ENCODE measurements at regions not wholly inside any gene's neighbourhood (a gene's known extent, or its start where the extent isn't known, plus 50 kb on each side); places are given as distances from the start of the nearest gene placed in this dataset.

DNA sequence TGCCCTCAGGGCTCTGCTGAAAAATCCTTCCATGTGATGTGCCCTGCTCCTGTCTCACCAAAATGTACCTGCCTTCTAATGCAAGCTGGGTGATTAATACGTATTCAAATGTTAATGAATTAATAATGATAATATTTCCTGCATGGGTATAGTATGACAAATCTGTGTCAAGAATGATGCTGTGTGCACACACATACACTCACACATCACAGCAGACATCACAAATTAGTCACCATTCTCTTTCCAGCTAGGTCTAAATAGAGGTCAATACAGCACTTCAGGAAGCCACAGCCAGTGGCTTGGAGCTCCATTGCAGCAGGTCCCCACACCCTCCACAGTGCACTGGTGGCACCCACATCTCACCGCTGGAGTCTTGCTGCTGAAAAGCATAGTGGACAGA, 681.2 kb upstream of the NRP1 start:
- no peak for TF ChIP-seq POLR2A (IDR thresholded peaks at IDR 0.05; ENCODE audit: low read depth, low read length)
- no peak for TF ChIP-seq POLR2AphosphoS5 (IDR thresholded peaks at IDR 0.05; ENCODE audit: low read depth, low read length)
- no peak for TF ChIP-seq SPI1 (IDR thresholded peaks at IDR 0.05; ENCODE audit: low read depth, low read length)
- TF ChIP-seq TAF1 (IDR thresholded peaks at IDR 0.05; ENCODE audit: low read depth, low read length): no peak
- no peak for TF ChIP-seq PAX5 (IDR thresholded peaks at IDR 0.05; ENCODE audit: insufficient read depth, low read length, severe bottlenecking)
- TF ChIP-seq POU2F2 (IDR thresholded peaks at IDR 0.05; ENCODE audit: low read depth, low read length): no peak

Data from GM12891 (cell line).